Bronchial epithelial cell (primary cell): ENCODE measurements at regions not wholly inside any gene's neighbourhood (a gene's known extent, or its start where the extent isn't known, plus 50 kb on each side); places are given as distances from the start of the nearest gene placed in this dataset.

Experiments used
- DNase-seq: peaks from one replicate; pipeline ENCODE4 v3.0.0-alpha.2; 2010; ENCODE audit warnings: low read depth
- FAIRE-seq: peaks from 2 replicates; lab custom pipeline; 2011; peaks lifted over from hg19 to GRCh38; lab: Jason Lieb, UNC
- H3K27me3 ChIP-seq: 2 replicates; pipeline ENCODE4 v1.5.1; 2011; ENCODE audit warnings: low read length; ENCODE audit not compliant: control insufficient read depth, insufficient read depth
- H3K36me3 ChIP-seq: 2 replicates; pipeline ENCODE4 v1.5.1; 2011; ENCODE audit warnings: low read length; ENCODE audit not compliant: control insufficient read depth, insufficient read depth
- H3K4me3 ChIP-seq: 2 replicates; pipeline ENCODE4 v1.5.1; 2011; ENCODE audit warnings: mild to moderate bottlenecking, low read depth, low read length, control low read depth
- CTCF ChIP-seq: IDR thresholded peaks from 2 replicates; pipeline ENCODE4 v1.5.1; 2011; ENCODE audit warnings: mild to moderate bottlenecking, moderate library complexity, low read length, control low read depth, inconsistent platforms; ENCODE audit not compliant: insufficient read depth, severe bottlenecking

DNA sequence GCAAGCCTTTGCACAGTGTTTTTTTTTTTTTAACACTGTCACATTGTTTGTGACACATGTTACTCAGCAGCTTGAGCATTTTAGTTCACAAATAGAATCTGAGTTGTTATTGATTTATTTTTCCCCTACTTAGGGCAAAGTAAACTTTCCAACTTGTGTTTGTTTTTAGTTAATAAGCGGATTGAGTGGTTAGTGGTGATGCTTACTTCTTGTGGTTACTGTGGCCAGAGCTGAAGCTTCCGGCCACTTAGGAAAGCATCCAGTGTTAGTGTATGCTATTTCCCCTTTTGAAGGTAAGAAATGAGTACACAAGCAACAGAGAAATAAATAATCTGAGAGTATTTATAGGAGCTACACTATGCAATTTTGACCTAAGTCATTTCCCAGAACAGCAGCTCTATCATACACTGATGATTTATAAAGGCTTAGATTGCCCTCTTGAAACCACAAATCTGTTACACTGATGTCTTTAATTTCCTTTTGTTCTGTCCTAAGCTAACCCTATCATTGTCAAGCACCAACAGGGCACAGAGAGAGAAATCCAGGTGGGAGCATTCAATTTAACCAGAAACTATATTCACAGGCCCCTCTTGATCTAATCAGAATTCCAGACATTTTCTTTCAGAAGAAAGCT, 2464.6 kb downstream of the PCDH7 start:
- no peak overlapping the region for H3K4me3 ChIP-seq
- H3K36me3 ChIP-seq = no peaks in the 10 kb centered on the region
- H3K27me3 ChIP-seq = no peaks in the 10 kb centered on the region
- no peak for FAIRE-seq
- DNase-seq = no peak
- TF ChIP-seq CTCF = no peak

DNA sequence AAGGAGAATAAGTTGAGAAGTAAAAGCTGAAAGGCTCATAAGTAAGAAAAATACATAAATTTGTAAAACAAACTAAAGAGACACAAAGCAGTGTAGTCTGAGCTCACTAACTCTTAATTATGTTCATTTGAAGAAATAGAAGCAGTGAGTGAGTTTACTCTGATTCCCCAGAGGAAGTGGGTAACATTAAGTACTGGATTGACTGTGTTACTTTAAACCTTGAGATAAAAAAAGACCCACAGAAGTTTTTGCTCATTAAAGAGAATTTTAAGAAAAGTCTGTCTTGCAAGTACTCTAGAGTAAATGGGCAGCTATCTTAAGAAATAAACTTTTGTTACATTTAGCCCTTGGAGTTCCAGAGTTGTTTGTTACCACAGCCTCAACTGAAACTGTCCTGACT, 2466.9 kb downstream of the PCDH7 start:
- Histone ChIP-seq H3K27me3 (no peaks in the 10 kb centered on the region), H3K36me3 (no peaks in the 10 kb centered on the region), H3K4me3 (no peak overlapping the region)
- DNase-seq (no peak), FAIRE-seq (no peak)
- TF ChIP-seq CTCF = no peak

DNA sequence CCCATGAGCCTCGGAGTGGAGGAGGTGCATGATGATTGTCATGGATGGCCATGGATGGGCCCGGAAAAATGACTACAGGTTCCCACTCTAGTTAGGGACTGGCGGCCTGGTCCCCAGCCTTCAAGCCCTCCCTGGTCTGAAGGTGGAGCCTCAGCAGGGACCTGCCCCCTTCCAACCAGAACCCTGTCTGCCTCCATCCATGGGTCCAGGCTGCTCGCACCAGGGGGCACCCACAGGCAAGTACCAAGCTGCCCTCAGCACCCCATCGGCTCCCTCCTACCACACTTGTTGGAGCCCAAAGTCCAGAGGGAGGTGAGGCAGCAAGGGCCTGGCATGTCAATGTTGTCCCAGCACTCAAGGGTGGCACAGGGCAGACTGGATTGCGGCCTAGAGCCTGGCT, 2468.6 kb downstream of the PCDH7 start:
- DNase-seq (no peak), FAIRE-seq (no peak)
- H3K36me3 ChIP-seq = no peaks in the 10 kb centered on the region
- TF ChIP-seq CTCF = no peak
- no peaks in the 10 kb centered on the region for H3K27me3 ChIP-seq
- no peak overlapping the region for H3K4me3 ChIP-seq

DNA sequence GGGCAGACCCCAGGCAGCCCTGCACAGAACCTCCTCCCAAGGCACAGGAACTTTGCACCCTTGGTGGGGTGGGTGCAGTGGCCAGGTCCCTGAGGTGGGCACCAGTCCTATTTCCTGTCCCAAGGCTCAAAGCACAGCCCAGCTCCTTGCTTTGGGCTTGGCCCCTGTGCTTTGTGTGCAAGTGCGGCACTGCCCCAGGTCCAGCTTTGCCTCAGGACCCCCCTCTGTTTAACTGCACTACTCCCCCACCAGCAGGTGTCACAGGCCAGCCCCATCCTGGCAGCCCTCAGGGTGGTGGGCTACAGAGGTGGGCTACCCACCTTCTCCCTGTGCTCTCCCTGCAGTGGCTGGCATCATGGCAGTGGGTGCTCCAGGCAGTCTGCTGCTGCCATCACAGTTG, 2469.0 kb downstream of the PCDH7 start:
- no peak for FAIRE-seq

DNA sequence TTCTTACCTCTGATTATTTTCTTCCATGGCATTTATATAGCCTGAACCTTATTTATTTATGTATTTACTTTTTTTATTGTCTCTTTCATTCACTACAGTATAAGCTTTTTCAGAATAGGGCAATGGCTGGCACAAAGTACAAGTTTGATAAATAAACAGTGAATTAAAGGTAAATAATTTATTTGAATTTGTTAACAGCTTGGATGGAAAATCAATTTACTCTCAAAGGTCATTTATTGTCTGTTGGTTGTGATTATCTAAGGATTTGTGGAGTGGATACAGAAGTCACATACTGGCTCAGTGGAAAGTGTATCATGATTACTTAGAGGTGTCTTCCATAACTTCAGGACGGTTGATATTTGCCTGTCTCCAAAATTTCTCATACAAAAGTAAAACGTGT, 2472.9 kb downstream of the PCDH7 start:
- TF ChIP-seq CTCF = no peak
- no peak overlapping the region for H3K4me3 ChIP-seq
- no peak for FAIRE-seq
- DNase-seq = no peak
- H3K36me3 ChIP-seq = no peaks in the 10 kb centered on the region
- H3K27me3 ChIP-seq = no peaks in the 10 kb centered on the region

More for the DNA sequence above, 2469.0 kb downstream of the PCDH7 start:
- Histone ChIP-seq H3K4me3 (no peak overlapping the region), H3K36me3 (no peaks in the 10 kb centered on the region), H3K27me3 (no peaks in the 10 kb centered on the region)
- TF ChIP-seq CTCF = no peak
- no peak for DNase-seq

DNA sequence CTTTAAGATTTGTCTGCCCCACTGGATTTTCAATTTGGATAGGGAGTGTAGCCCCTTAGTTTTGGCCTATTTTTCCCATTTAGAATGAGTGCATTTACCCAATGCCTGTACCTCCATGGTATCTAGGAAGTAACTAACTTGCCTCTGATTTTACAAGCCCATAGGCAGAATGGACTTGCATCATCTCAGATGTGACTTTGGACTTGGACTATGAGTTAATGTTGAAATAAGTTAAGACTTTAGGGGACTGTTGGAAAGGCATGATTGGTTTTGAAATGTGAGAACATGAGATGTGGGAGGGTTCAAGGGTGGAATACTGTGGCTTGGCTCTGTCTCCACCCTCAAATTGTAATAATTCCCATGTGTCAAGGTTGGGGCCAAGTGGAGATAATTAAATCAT, 2480.2 kb downstream of the PCDH7 start:
- FAIRE-seq (no peak), DNase-seq (no peak)
- Histone ChIP-seq H3K27me3 (no peaks in the 10 kb centered on the region), H3K4me3 (no peak overlapping the region), H3K36me3 (no peaks in the 10 kb centered on the region)
- TF ChIP-seq CTCF = no peak
